ENCODE measurements at regions not wholly inside any gene's neighbourhood (a gene's known extent, or its start where the extent isn't known, plus 50 kb on each side); places are given as distances from the start of the nearest gene placed in this dataset.

DNA sequence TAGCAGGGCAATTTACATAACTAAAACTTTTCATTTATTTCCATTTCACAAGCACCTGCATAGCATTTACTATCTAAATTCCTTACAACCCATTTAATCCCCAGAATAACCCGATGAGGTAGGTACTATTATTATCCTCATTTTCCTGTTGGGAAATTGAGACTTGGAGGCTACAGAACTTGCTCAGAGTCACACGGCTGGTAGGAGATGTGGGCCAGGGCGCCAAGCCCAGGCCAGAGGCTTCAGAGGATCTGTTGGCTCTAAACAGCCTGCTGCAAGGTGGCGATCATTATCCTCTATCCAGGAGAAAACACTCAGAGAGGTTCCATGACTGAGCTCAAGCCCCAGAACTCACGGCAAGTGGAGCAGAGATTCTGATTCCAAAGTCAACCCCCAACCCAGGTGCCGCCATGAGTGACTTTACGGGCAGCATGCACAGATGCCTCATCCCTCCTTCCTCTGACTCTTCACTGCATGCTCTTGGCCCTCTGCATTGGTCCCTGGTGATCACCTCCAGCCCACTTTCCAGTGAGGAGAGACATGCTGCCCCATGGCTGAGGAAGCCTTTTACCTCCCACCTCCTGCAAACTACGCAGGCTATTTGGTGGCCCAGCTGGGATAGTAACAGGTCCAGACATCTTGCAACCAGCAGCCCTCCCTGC, 168.4 kb upstream of the FSTL4 start:
- H3K9ac ChIP-seq (ENCODE audit: low read length) = no peak overlapping the region
- H3K27ac ChIP-seq (ENCODE audit: low read depth, low read length) = no peak overlapping the region
- no peaks in the 10 kb centered on the region for H3K9me3 ChIP-seq (ENCODE audit: low read length)
- H3K36me3 ChIP-seq (ENCODE audit: insufficient read depth, low read length) = no peaks in the 10 kb centered on the region
- H3K4me3 ChIP-seq (ENCODE audit: low read depth in 1 of 2, low read length in 2 of 2) = no peak overlapping the region
- H3K4me1 ChIP-seq (ENCODE audit: insufficient read depth, low read length) = no peaks in the 10 kb centered on the region
- H3K27me3 ChIP-seq (ENCODE audit: control insufficient read depth in 1 of 2, insufficient read depth in 2 of 2, low read length in 2 of 2) = no peaks in the 10 kb centered on the region

DNA sequence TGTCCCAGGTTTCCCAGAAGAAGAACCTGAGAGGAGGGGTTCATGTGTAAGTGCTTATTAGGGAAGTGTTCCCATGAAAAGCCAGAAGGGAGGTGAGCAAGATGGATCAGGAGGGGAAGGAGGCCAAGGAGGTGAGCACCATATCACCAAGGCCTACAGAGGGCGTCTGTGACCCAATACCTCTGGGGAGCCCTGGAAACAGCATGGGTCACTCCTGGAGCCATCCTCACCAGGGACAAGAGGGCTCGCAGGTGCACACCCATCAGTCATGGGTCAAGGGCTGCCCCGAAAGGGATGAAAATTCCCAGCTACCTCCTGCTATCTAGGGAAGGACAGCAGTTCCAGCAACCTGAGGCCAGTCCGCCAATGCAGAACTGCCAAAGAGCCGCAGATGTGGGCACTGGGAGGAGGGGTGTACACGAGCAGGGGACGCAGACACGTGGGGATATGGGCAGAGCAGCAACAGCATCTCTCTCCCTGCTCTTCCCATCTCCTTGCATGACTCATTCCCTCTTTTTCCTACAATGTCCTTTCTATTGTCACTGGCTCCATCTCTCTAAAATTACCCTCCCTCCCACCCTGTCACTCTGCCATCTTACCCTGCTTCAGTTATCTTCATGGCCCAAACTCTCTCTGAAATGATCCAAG, 167.6 kb upstream of the FSTL4 start:
- Histone ChIP-seq H3K4me1 (ENCODE audit: insufficient read depth, low read length) (no peaks in the 10 kb centered on the region), H3K4me3 (ENCODE audit: low read depth in 1 of 2, low read length in 2 of 2) (no peak overlapping the region), H3K27me3 (ENCODE audit: control insufficient read depth in 1 of 2, insufficient read depth in 2 of 2, low read length in 2 of 2) (no peaks in the 10 kb centered on the region), H3K9me3 (ENCODE audit: low read length) (no peaks in the 10 kb centered on the region), H3K27ac (ENCODE audit: low read depth, low read length) (no peak overlapping the region), H3K36me3 (ENCODE audit: insufficient read depth, low read length) (no peaks in the 10 kb centered on the region), H3K9ac (ENCODE audit: low read length) (no peak overlapping the region)

DNA sequence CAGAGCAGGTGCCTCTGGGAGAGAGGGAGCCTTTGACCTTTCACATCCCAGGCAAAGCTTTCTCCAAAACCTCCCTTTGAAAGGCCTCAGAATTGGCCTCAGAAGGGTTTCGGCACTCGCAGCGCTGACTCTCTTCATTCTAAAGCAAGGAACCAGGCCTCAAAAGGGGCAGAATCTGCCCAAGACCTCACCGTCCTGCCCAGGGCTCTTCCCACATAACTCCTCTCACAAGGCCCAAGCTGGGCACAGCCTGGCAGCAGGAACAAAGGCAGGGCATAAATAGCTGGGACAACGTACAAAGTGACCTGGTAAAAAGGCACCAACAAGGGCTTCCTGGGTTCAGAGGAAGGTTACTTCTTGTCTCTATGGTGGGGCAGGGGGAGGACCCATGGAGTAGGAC, 166.3 kb upstream of the FSTL4 start:
- no peaks in the 10 kb centered on the region for H3K27me3 ChIP-seq (ENCODE audit: control insufficient read depth in 1 of 2, insufficient read depth in 2 of 2, low read length in 2 of 2)
- no peaks in the 10 kb centered on the region for H3K4me1 ChIP-seq (ENCODE audit: insufficient read depth, low read length)
- H3K9ac ChIP-seq (ENCODE audit: low read length) = no peak overlapping the region
- no peak overlapping the region for H3K4me3 ChIP-seq (ENCODE audit: low read depth in 1 of 2, low read length in 2 of 2)
- no peaks in the 10 kb centered on the region for H3K9me3 ChIP-seq (ENCODE audit: low read length)
- H3K36me3 ChIP-seq (ENCODE audit: insufficient read depth, low read length) = no peaks in the 10 kb centered on the region
- no peak overlapping the region for H3K27ac ChIP-seq (ENCODE audit: low read depth, low read length)

DNA sequence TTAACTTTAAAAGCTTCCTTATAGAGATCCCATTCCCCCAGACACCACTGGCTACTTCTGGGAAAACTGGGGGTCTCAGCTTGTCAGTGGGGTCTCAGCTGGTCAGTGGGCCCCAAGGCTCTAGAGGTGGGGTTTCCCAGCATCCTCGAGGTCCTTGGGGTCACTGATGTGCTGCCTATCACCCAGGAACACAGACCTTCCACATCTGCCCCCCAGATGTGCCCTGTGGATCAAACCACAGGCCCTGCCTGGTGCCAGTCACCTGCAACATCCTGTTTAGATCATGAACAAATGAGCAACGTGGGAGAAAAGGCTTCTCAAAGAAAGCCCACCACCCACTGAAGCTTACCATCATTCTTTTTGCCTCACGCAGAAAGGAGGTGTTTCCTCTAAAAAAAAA, 165.6 kb upstream of the FSTL4 start:
- no peaks in the 10 kb centered on the region for H3K27me3 ChIP-seq (ENCODE audit: control insufficient read depth in 1 of 2, insufficient read depth in 2 of 2, low read length in 2 of 2)
- no peak overlapping the region for H3K27ac ChIP-seq (ENCODE audit: low read depth, low read length)
- no peaks in the 10 kb centered on the region for H3K4me1 ChIP-seq (ENCODE audit: insufficient read depth, low read length)
- no peak overlapping the region for H3K4me3 ChIP-seq (ENCODE audit: low read depth in 1 of 2, low read length in 2 of 2)
- no peaks in the 10 kb centered on the region for H3K36me3 ChIP-seq (ENCODE audit: insufficient read depth, low read length)
- H3K9me3 ChIP-seq (ENCODE audit: low read length) = no peaks in the 10 kb centered on the region
- no peak overlapping the region for H3K9ac ChIP-seq (ENCODE audit: low read length)

DNA sequence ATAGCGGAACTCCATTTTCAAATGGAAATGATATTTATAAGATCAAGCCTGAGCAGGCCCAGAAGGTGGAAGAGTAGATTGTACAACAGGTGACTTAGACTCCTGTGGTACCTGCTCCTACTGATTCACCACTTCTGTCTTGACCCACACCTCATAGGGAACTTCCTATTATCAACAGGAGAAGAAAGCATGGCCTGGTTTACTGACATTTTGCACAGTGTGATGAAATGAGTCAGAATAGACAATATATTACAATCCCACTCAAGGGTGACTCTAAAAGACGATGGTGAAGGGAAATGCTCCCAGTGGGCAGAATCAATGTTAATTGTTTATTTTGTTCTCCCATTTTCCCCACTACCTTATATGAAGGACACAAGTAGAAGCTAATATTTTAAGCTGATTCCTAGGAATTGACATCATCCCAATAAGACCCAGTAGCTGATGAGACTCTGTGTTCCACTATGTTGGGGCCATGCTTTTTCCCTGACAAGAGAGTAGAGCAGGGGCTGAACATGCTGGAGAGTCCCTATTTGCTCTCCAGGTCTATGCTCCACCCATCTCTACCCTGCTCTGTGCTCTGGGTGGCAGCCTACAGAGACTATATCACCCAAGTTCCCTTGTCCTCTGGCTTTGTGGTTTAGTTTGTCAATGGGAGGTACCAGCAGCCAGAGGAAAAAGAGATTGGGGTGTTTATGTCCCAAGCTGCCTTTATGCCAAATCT, 163.4 kb upstream of the FSTL4 start:
- no peaks in the 10 kb centered on the region for H3K4me1 ChIP-seq (ENCODE audit: insufficient read depth, low read length)
- H3K9me3 ChIP-seq (ENCODE audit: low read length) = no peaks in the 10 kb centered on the region
- no peak overlapping the region for H3K4me3 ChIP-seq (ENCODE audit: low read depth in 1 of 2, low read length in 2 of 2)
- H3K27me3 ChIP-seq (ENCODE audit: control insufficient read depth in 1 of 2, insufficient read depth in 2 of 2, low read length in 2 of 2) = no peaks in the 10 kb centered on the region
- H3K9ac ChIP-seq (ENCODE audit: low read length) = no peak overlapping the region
- H3K27ac ChIP-seq (ENCODE audit: low read depth, low read length) = no peak overlapping the region
- H3K36me3 ChIP-seq (ENCODE audit: insufficient read depth, low read length) = no peaks in the 10 kb centered on the region

DNA sequence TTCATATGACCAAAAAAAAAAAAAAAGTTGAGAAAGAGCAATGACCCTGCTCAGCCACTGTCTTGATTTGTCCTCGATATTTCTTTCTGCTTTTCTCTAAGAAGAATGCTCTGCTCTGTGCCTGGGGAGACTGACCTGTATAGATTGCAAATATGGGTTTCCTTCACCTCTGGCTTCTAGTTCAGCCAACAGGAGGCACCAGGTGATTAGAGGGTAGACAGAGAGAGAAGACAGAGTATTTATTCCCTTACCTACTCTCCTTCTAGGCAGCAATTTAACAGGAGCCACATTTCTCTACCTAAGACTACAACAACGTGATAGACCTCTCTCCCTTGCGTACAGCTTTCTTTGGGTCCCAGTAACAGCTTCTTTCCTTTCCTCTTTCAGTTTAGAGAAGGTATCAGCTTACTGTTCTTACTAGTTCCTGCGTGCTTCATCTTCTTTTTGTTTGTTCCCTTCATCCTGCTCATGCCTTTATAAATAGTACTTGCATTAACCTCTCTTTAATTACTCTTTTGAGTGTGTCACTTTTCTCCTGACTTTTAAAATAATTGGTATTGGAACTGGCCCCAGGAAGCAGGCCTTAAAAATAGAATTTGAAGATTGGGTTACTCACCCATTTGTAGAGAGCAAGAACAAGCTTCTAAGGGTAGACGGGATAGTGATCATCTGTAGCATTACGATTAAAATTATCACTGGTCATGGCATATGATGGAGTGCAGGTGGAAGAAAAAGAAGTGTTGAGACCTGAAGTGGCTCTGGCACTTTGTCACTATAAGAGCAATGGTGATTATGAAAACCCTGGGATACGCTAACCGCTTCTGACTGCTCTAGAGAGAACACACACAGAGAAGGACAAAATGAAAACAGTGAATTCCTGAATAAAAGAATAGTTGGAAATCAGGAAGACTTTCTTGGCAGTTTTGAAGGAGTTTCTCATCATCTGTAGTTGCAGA, 161.2 kb upstream of the FSTL4 start:
- Histone ChIP-seq H3K27ac (ENCODE audit: low read depth, low read length) (no peak overlapping the region), H3K9me3 (ENCODE audit: low read length) (no peaks in the 10 kb centered on the region), H3K4me3 (ENCODE audit: low read depth in 1 of 2, low read length in 2 of 2) (no peak overlapping the region), H3K9ac (ENCODE audit: low read length) (no peak overlapping the region), H3K36me3 (ENCODE audit: insufficient read depth, low read length) (no peaks in the 10 kb centered on the region), H3K27me3 (ENCODE audit: control insufficient read depth in 1 of 2, insufficient read depth in 2 of 2, low read length in 2 of 2) (no peaks in the 10 kb centered on the region), H3K4me1 (ENCODE audit: insufficient read depth, low read length) (no peaks in the 10 kb centered on the region)

DNA sequence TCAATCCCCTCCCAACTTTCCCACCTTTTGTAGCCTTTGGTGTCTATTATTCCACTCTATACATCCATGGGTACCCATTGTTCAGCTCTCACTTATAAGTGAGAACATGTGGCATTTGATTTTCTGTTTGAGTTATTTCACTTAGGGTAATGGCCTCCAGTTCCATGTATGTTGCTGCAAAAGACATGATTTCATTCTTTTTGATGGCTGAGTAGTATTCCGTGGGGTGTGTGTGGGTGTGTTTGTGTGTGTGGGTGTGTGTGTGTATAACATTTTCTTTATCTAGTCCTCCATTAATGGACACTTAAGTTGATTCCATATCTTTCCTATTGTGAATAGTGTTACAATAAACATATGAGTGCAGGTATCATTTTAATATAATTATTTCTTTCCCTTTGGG, 157.5 kb upstream of the FSTL4 start:
- Histone ChIP-seq H3K36me3 (ENCODE audit: insufficient read depth, low read length) (no peaks in the 10 kb centered on the region), H3K4me3 (ENCODE audit: low read depth in 1 of 2, low read length in 2 of 2) (no peak overlapping the region), H3K4me1 (ENCODE audit: insufficient read depth, low read length) (no peaks in the 10 kb centered on the region), H3K9me3 (ENCODE audit: low read length) (no peaks in the 10 kb centered on the region), H3K27me3 (ENCODE audit: control insufficient read depth in 1 of 2, insufficient read depth in 2 of 2, low read length in 2 of 2) (no peaks in the 10 kb centered on the region), H3K9ac (ENCODE audit: low read length) (no peak overlapping the region), H3K27ac (ENCODE audit: low read depth, low read length) (no peak overlapping the region)

DNA sequence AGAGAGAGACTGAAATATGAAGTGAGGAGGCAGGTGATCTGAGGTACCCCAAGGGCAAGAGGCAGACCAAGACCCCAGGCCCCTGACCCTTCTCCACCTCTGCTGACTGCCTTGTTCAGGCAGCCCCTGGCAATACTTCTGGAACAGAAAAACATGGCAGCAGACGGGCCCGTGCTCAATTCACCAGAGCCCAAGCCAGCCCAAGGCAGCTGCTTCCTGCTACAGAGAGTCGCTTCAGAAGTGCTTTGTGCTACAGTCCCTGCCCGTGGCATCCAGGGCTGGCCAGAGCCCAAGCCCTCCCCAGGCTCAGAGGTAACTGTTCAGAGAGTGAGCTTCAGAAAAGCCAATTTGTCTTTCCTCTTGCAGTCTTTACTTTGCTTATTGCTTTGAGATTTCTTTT, 151.4 kb upstream of the FSTL4 start:
- no peaks in the 10 kb centered on the region for H3K9me3 ChIP-seq (ENCODE audit: low read length)
- H3K9ac ChIP-seq (ENCODE audit: low read length) = no peak overlapping the region
- H3K27ac ChIP-seq (ENCODE audit: low read depth, low read length) = no peak overlapping the region
- no peak overlapping the region for H3K4me3 ChIP-seq (ENCODE audit: low read depth in 1 of 2, low read length in 2 of 2)
- no peaks in the 10 kb centered on the region for H3K27me3 ChIP-seq (ENCODE audit: control insufficient read depth in 1 of 2, insufficient read depth in 2 of 2, low read length in 2 of 2)
- no peaks in the 10 kb centered on the region for H3K4me1 ChIP-seq (ENCODE audit: insufficient read depth, low read length)
- no peaks in the 10 kb centered on the region for H3K36me3 ChIP-seq (ENCODE audit: insufficient read depth, low read length)

DNA sequence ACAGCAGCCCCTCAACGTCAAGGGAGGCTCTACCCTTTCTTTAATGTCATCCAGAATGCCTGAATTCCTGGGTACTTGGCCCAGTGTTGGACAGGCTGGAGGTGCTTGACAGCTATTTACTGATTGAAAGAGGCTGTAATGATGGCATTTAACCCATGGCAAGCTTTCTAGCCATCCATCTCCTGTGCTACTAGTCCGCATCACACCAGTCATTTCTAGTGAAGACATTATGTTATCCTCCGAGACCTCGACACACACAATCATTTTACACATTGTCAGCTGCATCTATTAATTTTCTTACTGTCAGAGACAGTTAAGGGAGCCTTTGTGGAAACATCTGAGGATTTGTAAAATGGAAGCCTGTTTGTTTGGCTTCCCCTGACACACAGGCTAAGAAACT, 149.3 kb upstream of the FSTL4 start:
- H3K27me3 ChIP-seq (ENCODE audit: control insufficient read depth in 1 of 2, insufficient read depth in 2 of 2, low read length in 2 of 2) = no peaks in the 10 kb centered on the region
- no peak overlapping the region for H3K9ac ChIP-seq (ENCODE audit: low read length)
- H3K4me1 ChIP-seq (ENCODE audit: insufficient read depth, low read length) = no peaks in the 10 kb centered on the region
- no peaks in the 10 kb centered on the region for H3K9me3 ChIP-seq (ENCODE audit: low read length)
- H3K4me3 ChIP-seq (ENCODE audit: low read depth in 1 of 2, low read length in 2 of 2) = no peak overlapping the region
- H3K27ac ChIP-seq (ENCODE audit: low read depth, low read length) = no peak overlapping the region
- no peaks in the 10 kb centered on the region for H3K36me3 ChIP-seq (ENCODE audit: insufficient read depth, low read length)

DNA sequence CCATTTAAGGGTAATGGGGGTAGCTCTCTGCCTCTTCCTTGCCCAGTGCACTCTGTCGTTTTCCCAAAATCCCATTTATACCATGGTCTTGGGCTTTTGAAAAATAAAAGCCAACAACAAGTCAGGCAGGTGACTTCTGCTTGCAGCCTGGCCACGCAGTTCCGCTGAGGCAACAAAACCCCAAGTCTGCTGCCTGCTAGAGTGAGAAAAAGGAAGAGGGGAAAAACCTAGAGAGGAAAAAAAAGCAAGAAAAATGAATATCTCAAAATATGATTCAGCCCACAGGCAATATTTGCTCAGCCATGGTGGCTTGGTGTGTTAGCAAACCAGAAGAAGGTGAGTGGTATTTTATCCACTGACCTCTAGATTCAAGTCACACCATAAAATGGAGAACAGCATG, 148.2 kb upstream of the FSTL4 start:
- no peaks in the 10 kb centered on the region for H3K9me3 ChIP-seq (ENCODE audit: low read length)
- H3K9ac ChIP-seq (ENCODE audit: low read length) = no peak overlapping the region
- H3K36me3 ChIP-seq (ENCODE audit: insufficient read depth, low read length) = no peaks in the 10 kb centered on the region
- no peaks in the 10 kb centered on the region for H3K4me1 ChIP-seq (ENCODE audit: insufficient read depth, low read length)
- H3K4me3 ChIP-seq (ENCODE audit: low read depth in 1 of 2, low read length in 2 of 2) = no peak overlapping the region
- no peak overlapping the region for H3K27ac ChIP-seq (ENCODE audit: low read depth, low read length)
- no peaks in the 10 kb centered on the region for H3K27me3 ChIP-seq (ENCODE audit: control insufficient read depth in 1 of 2, insufficient read depth in 2 of 2, low read length in 2 of 2)

DNA sequence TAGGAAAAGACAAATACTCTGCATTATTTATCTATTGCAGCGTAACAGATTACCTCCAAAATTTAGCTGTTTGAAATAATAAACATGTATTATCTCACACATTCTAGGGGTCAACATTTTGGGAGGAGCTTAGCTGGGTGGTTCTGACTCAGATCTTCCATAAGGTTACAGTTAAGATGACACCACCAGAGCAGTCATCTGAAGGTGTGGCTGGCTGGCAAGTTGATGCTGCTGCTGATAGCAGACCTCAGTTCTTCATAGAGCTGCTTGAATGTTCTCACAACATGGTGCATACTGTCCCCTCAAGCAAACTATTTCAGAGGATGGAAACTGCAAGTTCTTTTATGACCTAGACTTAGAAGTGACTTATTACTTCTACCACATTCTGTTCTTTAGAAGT, 146.3 kb upstream of the FSTL4 start:
- no peaks in the 10 kb centered on the region for H3K36me3 ChIP-seq (ENCODE audit: insufficient read depth, low read length)
- no peak overlapping the region for H3K9ac ChIP-seq (ENCODE audit: low read length)
- H3K27ac ChIP-seq (ENCODE audit: low read depth, low read length) = no peak overlapping the region
- peaks cover 0 to 4% of the 10 kb centered on the region in 2 donors for H3K27me3 ChIP-seq (ENCODE audit: control insufficient read depth in 1 of 2, insufficient read depth in 2 of 2, low read length in 2 of 2)
- no peaks in the 10 kb centered on the region for H3K4me1 ChIP-seq (ENCODE audit: insufficient read depth, low read length)
- no peaks in the 10 kb centered on the region for H3K9me3 ChIP-seq (ENCODE audit: low read length)
- no peak overlapping the region for H3K4me3 ChIP-seq (ENCODE audit: low read depth in 1 of 2, low read length in 2 of 2)
